ENCODE measurements at regions not wholly inside any gene's neighbourhood (a gene's known extent, or its start where the extent isn't known, plus 50 kb on each side); places are given as distances from the start of the nearest gene placed in this dataset.

DNA sequence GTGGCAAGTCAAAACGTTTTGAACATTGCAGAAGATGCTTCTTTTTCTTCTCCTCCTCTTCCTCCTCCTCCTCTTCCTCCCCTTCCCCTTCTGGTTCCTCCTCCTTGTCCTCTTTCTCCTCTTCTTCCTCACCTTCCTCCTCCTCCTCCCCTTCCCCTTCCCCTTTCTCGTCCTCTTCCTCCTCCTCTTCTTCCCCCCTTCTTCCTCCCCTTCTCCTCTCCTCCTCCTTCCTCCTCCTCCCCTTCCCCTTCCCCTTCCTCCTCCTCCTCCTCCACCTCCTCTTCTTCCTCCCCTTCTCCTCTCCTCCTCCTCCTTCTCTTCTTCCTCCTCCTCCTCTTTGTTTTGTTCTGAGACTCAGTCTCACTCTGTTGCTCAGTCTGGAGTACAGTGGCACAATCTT lies 167.0 kb upstream of the SV2C start:
- Histone ChIP-seq H3K36me3 (ENCODE audit: control insufficient read depth, insufficient read depth, low read length) (no peaks in the 10 kb centered on the region), H3K4me3 (ENCODE audit: low read length) (no peak overlapping the region), H3K4me1 (ENCODE audit: control insufficient read depth, insufficient read depth, low read length) (no peaks in the 10 kb centered on the region), H3K9me3 (replicated peaks; ENCODE audit: control insufficient read depth, low read depth, low read length) (no peaks in the 10 kb centered on the region), H3K27ac (ENCODE audit: low read length) (no peak overlapping the region), H3K27me3 (ENCODE audit: control insufficient read depth, insufficient read depth, low read length) (no peaks in the 10 kb centered on the region)
- 25% methylated on average over 2 of the region's 2 CpGs for WGBS (ENCODE audit: insufficient coverage)
- no peak for DNase-seq

DNA sequence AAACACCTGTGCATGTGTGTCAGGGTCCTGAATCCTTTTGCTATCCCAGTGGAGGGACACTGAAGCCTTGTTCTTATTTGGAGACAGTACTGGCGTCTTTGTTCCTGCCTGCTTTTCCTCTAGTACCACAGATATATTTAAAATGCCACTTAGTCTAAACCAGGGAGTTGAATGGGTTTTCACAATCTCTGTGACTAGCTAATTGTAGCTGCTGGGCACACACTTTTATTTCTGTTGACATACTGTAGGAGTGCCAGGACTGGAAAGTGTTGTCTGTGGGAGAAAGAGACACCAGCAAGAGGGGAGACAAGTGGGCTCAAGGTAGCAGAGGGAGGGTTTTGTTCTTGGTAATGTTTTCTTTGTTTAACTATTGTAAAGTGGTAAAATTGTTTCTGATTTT lies 174.0 kb upstream of the SV2C start:
- no peaks in the 10 kb centered on the region for H3K9me3 ChIP-seq (replicated peaks; ENCODE audit: control insufficient read depth, low read depth, low read length)
- no CpG with 5 or more reads among the region's 1 CpG for WGBS (ENCODE audit: insufficient coverage)
- no peak overlapping the region for H3K4me3 ChIP-seq (ENCODE audit: low read length)
- no peak for DNase-seq
- no peak overlapping the region for H3K27ac ChIP-seq (ENCODE audit: low read length)
- no peaks in the 10 kb centered on the region for H3K4me1 ChIP-seq (ENCODE audit: control insufficient read depth, insufficient read depth, low read length)
- H3K27me3 ChIP-seq (ENCODE audit: control insufficient read depth, insufficient read depth, low read length): no peaks in the 10 kb centered on the region
- no peaks in the 10 kb centered on the region for H3K36me3 ChIP-seq (ENCODE audit: control insufficient read depth, insufficient read depth, low read length)

DNA sequence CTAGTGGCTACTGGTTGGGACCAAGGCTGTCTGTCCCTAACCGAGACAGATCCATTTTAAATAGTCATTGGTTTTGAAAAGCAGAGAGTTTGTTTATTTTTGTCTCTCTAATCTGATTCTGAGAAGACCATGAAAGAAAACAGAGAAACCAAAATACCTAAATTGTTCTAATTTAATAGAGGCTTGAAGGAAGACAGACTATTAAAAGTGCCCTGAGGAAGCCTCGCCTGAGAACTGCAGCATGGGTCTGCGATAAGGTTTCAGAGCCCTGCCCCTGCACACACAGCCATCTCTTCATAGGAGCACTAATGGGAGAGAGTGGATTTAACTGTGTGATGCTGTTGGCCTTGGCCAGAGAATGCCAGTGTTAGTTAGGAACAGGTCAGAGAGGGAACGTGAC lies 175.5 kb upstream of the SV2C start:
- no peaks in the 10 kb centered on the region for H3K4me1 ChIP-seq (ENCODE audit: control insufficient read depth, insufficient read depth, low read length)
- WGBS (ENCODE audit: insufficient coverage): no CpG with 5 or more reads among the region's 4 CpGs

DNA sequence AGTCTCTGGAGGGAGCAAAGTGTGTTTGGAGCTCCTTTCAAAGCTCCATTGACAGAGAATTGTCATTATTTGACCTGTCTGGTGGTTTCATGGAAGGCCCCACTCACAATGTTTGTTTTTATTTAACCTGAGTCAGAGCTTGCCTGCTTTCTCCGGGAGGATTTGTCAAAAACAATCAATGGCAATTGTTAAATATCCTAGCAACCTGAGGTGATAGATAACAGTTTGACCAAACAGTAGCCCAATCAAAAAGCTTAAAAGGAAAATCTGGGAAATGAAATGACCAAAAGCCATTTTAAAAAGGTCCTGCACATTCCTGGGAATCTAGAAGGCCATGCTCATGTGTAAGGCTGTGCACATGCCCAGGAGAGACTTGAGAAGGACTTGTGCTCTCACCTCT lies 177.2 kb upstream of the POC5 start:
- Histone ChIP-seq H3K27me3 (ENCODE audit: control insufficient read depth, insufficient read depth, low read length) (no peaks in the 10 kb centered on the region), H3K4me1 (ENCODE audit: control insufficient read depth, insufficient read depth, low read length) (no peaks in the 10 kb centered on the region), H3K9me3 (replicated peaks; ENCODE audit: control insufficient read depth, low read depth, low read length) (peaks cover 3% of the 10 kb centered on the region), H3K27ac (ENCODE audit: low read length) (no peak overlapping the region), H3K4me3 (ENCODE audit: low read length) (no peak overlapping the region), H3K36me3 (ENCODE audit: control insufficient read depth, insufficient read depth, low read length) (no peaks in the 10 kb centered on the region)
- WGBS (ENCODE audit: insufficient coverage): no CpG with 5 or more reads among the region's 1 CpG
- DNase-seq: no peak

More for the DNA sequence above, 175.5 kb upstream of the SV2C start:
- H3K9me3 ChIP-seq (replicated peaks; ENCODE audit: control insufficient read depth, low read depth, low read length): no peaks in the 10 kb centered on the region
- no peaks in the 10 kb centered on the region for H3K36me3 ChIP-seq (ENCODE audit: control insufficient read depth, insufficient read depth, low read length)
- H3K27ac ChIP-seq (ENCODE audit: low read length): no peak overlapping the region
- no peaks in the 10 kb centered on the region for H3K27me3 ChIP-seq (ENCODE audit: control insufficient read depth, insufficient read depth, low read length)
- no peak overlapping the region for H3K4me3 ChIP-seq (ENCODE audit: low read length)
- no peak for DNase-seq

DNA sequence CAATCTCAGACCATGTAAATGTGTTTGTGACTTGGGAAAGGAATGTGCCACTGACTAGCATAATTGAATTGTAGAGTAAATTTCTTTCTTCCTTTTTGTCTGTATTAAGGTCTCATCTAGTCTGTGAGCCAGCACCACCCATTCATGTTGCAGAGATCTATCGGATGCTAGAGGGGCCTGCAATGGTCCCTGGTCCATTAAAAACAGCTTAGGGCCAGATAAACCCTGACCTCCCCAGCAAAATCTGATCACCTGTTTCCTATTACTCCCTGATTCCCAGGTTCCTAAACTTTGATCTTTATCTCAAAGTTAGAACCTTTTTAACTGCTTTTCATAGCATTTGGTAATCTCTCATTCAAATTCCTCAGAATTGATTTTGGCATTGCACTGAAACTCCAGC lies 174.5 kb upstream of the POC5 start:
- Histone ChIP-seq H3K27ac (ENCODE audit: low read length) (no peak overlapping the region), H3K4me3 (ENCODE audit: low read length) (no peak overlapping the region), H3K27me3 (ENCODE audit: control insufficient read depth, insufficient read depth, low read length) (no peaks in the 10 kb centered on the region), H3K36me3 (ENCODE audit: control insufficient read depth, insufficient read depth, low read length) (no peaks in the 10 kb centered on the region), H3K9me3 (replicated peaks; ENCODE audit: control insufficient read depth, low read depth, low read length) (peaks cover 3% of the 10 kb centered on the region), H3K4me1 (ENCODE audit: control insufficient read depth, insufficient read depth, low read length) (no peaks in the 10 kb centered on the region)
- no peak for DNase-seq
- 20% methylated on average over 1 of the region's 1 CpG for WGBS (ENCODE audit: insufficient coverage)

DNA sequence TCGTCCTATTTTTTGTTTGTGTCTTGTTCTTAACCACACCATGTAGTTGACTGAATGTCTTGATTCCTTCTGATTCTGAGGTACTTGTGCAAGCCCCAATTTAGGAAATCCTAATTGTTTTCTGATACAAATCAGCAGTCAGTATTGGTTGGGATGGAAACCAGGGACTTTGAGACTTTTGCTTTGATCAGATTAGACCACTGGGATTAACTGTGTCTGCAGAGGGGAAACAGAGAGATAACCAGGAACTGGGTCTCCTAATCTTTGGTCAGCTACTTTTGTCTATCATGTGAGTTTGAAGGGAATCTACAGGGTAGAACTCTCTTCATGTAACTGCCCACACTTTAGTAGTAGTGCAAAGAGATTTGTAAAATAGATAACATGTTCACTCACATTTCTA lies 173.8 kb upstream of the POC5 start:
- DNase-seq: no peak
- Histone ChIP-seq H3K27ac (ENCODE audit: low read length) (no peak overlapping the region), H3K9me3 (replicated peaks; ENCODE audit: control insufficient read depth, low read depth, low read length) (peaks cover 3% of the 10 kb centered on the region), H3K4me1 (ENCODE audit: control insufficient read depth, insufficient read depth, low read length) (no peaks in the 10 kb centered on the region), H3K4me3 (ENCODE audit: low read length) (no peak overlapping the region), H3K36me3 (ENCODE audit: control insufficient read depth, insufficient read depth, low read length) (no peaks in the 10 kb centered on the region), H3K27me3 (ENCODE audit: control insufficient read depth, insufficient read depth, low read length) (no peaks in the 10 kb centered on the region)
- no CpG with 5 or more reads among the region's 1 CpG for WGBS (ENCODE audit: insufficient coverage)

DNA sequence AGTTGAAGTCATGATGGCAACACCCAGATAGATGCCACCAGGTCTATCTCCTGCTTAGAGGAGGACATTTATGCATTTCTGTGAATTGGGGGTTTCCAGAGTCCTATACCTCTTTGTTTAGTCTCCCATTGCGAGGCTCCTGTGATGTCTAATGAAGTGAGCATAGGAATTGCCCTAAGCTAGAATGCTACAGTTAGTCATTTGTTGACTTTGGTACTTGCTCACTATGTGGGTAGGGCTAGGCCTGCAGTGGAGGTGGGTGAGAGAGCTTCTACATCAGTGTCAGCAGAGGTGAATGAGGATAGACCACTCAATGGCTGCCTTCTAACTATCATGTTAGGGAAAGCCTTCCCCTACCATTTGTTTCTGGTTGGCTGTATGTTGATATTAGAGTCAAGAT lies 173.3 kb upstream of the POC5 start:
- H3K27ac ChIP-seq (ENCODE audit: low read length): no peak overlapping the region
- no peaks in the 10 kb centered on the region for H3K4me1 ChIP-seq (ENCODE audit: control insufficient read depth, insufficient read depth, low read length)
- H3K4me3 ChIP-seq (ENCODE audit: low read length): no peak overlapping the region
- H3K36me3 ChIP-seq (ENCODE audit: control insufficient read depth, insufficient read depth, low read length): no peaks in the 10 kb centered on the region
- no peak for DNase-seq
- 80% methylated on average over 1 of the region's 1 CpG for WGBS (ENCODE audit: insufficient coverage)
- H3K27me3 ChIP-seq (ENCODE audit: control insufficient read depth, insufficient read depth, low read length): no peaks in the 10 kb centered on the region
- H3K9me3 ChIP-seq (replicated peaks; ENCODE audit: control insufficient read depth, low read depth, low read length): peaks cover 2% of the 10 kb centered on the region

DNA sequence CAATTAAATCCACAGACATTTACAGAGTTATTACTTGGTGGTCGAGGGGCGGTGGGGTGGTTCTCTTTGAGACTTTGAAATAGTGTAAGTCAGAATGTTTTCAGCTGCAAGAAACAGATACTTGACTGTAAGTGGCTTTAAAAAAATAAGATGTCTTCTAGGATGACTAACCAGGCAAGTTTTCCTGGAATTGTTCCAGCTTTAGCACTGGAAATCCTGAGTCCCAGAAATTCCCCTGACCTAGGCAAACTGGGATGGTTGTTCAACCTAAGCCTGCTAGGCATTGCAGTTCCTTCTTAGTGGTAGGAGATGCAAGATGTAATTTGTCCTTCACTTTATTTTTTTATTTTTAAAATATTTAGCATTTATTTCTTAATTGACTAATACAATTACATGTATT lies 169.5 kb upstream of the POC5 start:
- Histone ChIP-seq H3K4me1 (ENCODE audit: control insufficient read depth, insufficient read depth, low read length) (no peaks in the 10 kb centered on the region), H3K9me3 (replicated peaks; ENCODE audit: control insufficient read depth, low read depth, low read length) (no peaks in the 10 kb centered on the region), H3K27me3 (ENCODE audit: control insufficient read depth, insufficient read depth, low read length) (no peaks in the 10 kb centered on the region), H3K27ac (ENCODE audit: low read length) (no peak overlapping the region), H3K4me3 (ENCODE audit: low read length) (no peak overlapping the region), H3K36me3 (ENCODE audit: control insufficient read depth, insufficient read depth, low read length) (no peaks in the 10 kb centered on the region)
- peak; percentile 5 for DNase-seq
- 60% methylated on average over 1 of the region's 2 CpGs for WGBS (ENCODE audit: insufficient coverage)

DNA sequence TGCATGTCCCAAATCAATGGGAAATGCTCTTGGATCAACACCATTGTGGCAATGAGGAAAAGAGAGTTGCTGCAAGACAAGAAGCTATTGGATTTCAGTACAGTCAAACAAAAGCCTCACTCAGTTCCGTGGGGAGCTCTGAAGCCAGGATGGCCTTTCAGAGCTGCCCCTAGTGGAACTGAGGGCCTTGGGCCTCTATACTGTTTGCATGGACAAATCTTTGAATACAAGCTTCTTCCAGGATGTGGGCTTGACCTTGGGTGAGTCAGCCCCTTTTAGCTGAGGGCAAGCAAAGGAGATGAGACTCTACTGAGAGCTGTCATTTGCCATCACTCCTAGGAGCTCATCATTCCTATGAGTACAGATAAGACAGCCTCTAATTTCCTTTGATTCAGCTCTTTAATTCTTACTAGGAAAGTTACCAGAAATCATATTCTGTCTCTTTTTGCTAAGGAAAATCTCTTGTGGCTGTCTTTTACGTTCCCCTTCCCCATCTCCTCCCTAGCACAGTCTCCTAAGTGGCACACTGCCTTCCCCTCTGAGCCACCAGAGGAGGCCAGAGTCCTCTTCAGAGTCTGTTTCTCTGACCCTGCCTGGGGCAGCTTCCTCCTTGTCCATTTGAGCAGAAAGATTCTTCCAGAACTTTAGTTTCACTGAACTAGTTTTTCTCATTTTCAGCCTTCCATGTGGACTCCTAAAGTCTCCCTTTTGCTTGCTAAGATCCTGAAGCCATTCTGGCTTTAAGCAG lies 168.8 kb upstream of the POC5 start:
- Histone ChIP-seq H3K27ac (ENCODE audit: low read length) (no peak overlapping the region), H3K36me3 (ENCODE audit: control insufficient read depth, insufficient read depth, low read length) (no peaks in the 10 kb centered on the region), H3K9me3 (replicated peaks; ENCODE audit: control insufficient read depth, low read depth, low read length) (no peaks in the 10 kb centered on the region), H3K27me3 (ENCODE audit: control insufficient read depth, insufficient read depth, low read length) (no peaks in the 10 kb centered on the region), H3K4me3 (ENCODE audit: low read length) (no peak overlapping the region), H3K4me1 (ENCODE audit: control insufficient read depth, insufficient read depth, low read length) (no peaks in the 10 kb centered on the region)
- 50% methylated on average over 2 of the region's 2 CpGs for WGBS (ENCODE audit: insufficient coverage)
- DNase-seq: peak; percentile 5

DNA sequence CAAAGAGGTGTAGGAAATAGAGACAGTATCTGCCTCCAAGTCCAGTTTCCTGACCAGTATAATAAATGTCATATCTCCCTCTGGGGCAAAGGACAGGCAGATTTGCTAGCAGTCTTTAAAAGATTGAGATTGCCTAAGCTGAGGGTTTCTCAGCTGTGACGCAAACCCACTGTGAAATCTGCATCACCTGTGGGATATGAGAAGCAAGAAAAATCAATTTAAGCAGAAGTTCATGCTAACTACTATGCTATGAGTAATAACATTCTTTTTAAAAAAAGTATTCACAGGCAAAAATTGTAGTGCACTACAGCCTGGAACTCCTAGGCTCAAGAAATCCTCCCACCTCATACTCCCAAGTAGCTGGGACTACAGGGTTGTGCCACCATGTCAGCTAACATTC lies 168.1 kb upstream of the POC5 start:
- H3K36me3 ChIP-seq (ENCODE audit: control insufficient read depth, insufficient read depth, low read length): no peaks in the 10 kb centered on the region
- no CpG with 5 or more reads among the region's 1 CpG for WGBS (ENCODE audit: insufficient coverage)
- no peaks in the 10 kb centered on the region for H3K27me3 ChIP-seq (ENCODE audit: control insufficient read depth, insufficient read depth, low read length)
- H3K4me1 ChIP-seq (ENCODE audit: control insufficient read depth, insufficient read depth, low read length): no peaks in the 10 kb centered on the region
- no peaks in the 10 kb centered on the region for H3K9me3 ChIP-seq (replicated peaks; ENCODE audit: control insufficient read depth, low read depth, low read length)
- no peak for DNase-seq
- H3K4me3 ChIP-seq (ENCODE audit: low read length): no peak overlapping the region
- no peak overlapping the region for H3K27ac ChIP-seq (ENCODE audit: low read length)

DNA sequence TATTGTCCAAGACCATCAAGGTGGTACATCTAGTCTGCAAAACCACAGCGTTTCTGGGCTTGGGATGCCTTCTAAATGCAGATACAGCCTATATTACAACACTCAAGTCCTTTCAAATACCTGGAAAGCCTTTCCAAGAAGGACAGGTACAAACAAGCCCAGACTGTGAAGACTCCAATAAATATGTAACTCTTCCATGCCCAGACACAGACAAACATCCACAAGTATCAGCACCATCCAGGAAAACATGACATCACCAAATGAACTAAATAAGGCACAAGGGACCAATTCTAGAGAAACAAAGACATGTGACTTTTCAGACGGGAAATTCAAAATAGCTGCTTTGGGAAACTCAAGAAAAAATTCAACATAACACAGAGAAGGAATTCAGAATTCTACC lies 152.7 kb upstream of the POC5 start:
- no peaks in the 10 kb centered on the region for H3K27me3 ChIP-seq (ENCODE audit: control insufficient read depth, insufficient read depth, low read length)
- H3K9me3 ChIP-seq (replicated peaks; ENCODE audit: control insufficient read depth, low read depth, low read length): no peaks in the 10 kb centered on the region
- H3K4me3 ChIP-seq (ENCODE audit: low read length): no peak overlapping the region
- H3K36me3 ChIP-seq (ENCODE audit: control insufficient read depth, insufficient read depth, low read length): no peaks in the 10 kb centered on the region
- 67% methylated on average over 1 of the region's 2 CpGs for WGBS (ENCODE audit: insufficient coverage)
- no peak for DNase-seq
- H3K27ac ChIP-seq (ENCODE audit: low read length): no peak overlapping the region
- no peaks in the 10 kb centered on the region for H3K4me1 ChIP-seq (ENCODE audit: control insufficient read depth, insufficient read depth, low read length)

Measured in muscle of leg (tissue), 3 donors.